ENCODE measurements at regions not wholly inside any gene's neighbourhood (a gene's known extent, or its start where the extent isn't known, plus 50 kb on each side); places are given as distances from the start of the nearest gene placed in this dataset.

- Histone ChIP-seq H3K4me2 (ENCODE audit: insufficient read depth, low read length) (no peak overlapping the region), H3K36me3 (ENCODE audit: control insufficient read depth in 2 of 2, extremely low read depth in 1 of 2, insufficient read depth in 2 of 2, low read length in 2 of 2) (no peaks in the 10 kb centered on the region), H3K79me2 (ENCODE audit: control insufficient read depth, insufficient read depth, low read length) (no peaks in the 10 kb centered on the region), H3K9ac (replicated peaks; ENCODE audit: extremely low read depth, insufficient read depth, low read length) (no peak overlapping the region), H3K4me3 (replicated peaks in 1 of 3; ENCODE audit: insufficient read depth in 1 of 3, low read depth in 1 of 3, low read length in 3 of 3) (no peak overlapping the region), H4K20me1 (replicated peaks; ENCODE audit: control insufficient read depth, extremely low read depth, insufficient read depth, low read length) (no peaks in the 10 kb centered on the region), H3K27ac (ENCODE audit: insufficient read depth, low read depth, low read length) (no peak overlapping the region), H3K9me1 (replicated peaks; ENCODE audit: control insufficient read depth, extremely low read depth, insufficient read depth, low read length) (no peaks in the 10 kb centered on the region), H3K27me3 (ENCODE audit: control insufficient read depth in 2 of 2, insufficient read depth in 2 of 2, low read length in 2 of 2) (no peaks in the 10 kb centered on the region), H3K9me3 (replicated peaks; ENCODE audit: control insufficient read depth, insufficient read depth, low read length) (no peaks in the 10 kb centered on the region), H3K4me1 (ENCODE audit: control insufficient read depth, extremely low read depth, insufficient read depth, low read length) (no peaks in the 10 kb centered on the region), H2AFZ (ENCODE audit: low read depth, low read length) (no peak overlapping the region)
- POLR2A ChIA-PET: no interaction called here
- CTCF ChIA-PET: interaction anchor here (1.7 kb wide), 1 partner anchor 11 kb away, joined by 3 read pairs; no protein-coding TSS in a partner anchor
- DNase-seq (ENCODE audit: low read depth, low spot score) (no peak), FAIRE-seq (no peak)
- BruUV-seq (replicated peaks): no TSS peak
- dilution Hi-C loops (cut with MboI; ENCODE audit: extremely low pct_ligation_motif_present, low sequenced_read_pairs): no loop called here
- intact Hi-C loops (cut with micrococcal nuclease): no loop called here
- TF ChIP-seq FOS (IDR thresholded peaks at IDR 0.05; ENCODE audit: borderline replicate concordance, insufficient read depth, low read length) (no peak), MYC (IDR thresholded peaks at IDR 0.05; ENCODE audit: low read depth, low read length) (no peak), POLR2AphosphoS5 (IDR thresholded peaks at IDR 0.05; ENCODE audit: insufficient read depth, low read depth, low read length) (no peak), GATA2 (IDR thresholded peaks at IDR 0.05; ENCODE audit: insufficient read depth, insufficient read length, low read depth, low read length) (no peak), EZH2 (IDR thresholded peaks at IDR 0.05; ENCODE audit: borderline replicate concordance, low read depth, low read length, severe bottlenecking) (no peak), POLR2A (IDR thresholded peaks at IDR 0.05; ENCODE audit: low read depth, low read length) (no peak)
- TF ChIP-seq, protein P1, sequence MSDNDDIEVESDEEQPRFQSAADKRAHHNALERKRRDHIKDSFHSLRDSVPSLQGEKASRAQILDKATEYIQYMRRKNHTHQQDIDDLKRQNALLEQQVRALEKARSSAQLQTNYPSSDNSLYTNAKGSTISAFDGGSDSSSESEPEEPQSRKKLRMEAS (IDR thresholded peaks at IDR 0.05; ENCODE audit: insufficient read depth, insufficient read length): no peak
- TF ChIP-seq, protein P2, sequence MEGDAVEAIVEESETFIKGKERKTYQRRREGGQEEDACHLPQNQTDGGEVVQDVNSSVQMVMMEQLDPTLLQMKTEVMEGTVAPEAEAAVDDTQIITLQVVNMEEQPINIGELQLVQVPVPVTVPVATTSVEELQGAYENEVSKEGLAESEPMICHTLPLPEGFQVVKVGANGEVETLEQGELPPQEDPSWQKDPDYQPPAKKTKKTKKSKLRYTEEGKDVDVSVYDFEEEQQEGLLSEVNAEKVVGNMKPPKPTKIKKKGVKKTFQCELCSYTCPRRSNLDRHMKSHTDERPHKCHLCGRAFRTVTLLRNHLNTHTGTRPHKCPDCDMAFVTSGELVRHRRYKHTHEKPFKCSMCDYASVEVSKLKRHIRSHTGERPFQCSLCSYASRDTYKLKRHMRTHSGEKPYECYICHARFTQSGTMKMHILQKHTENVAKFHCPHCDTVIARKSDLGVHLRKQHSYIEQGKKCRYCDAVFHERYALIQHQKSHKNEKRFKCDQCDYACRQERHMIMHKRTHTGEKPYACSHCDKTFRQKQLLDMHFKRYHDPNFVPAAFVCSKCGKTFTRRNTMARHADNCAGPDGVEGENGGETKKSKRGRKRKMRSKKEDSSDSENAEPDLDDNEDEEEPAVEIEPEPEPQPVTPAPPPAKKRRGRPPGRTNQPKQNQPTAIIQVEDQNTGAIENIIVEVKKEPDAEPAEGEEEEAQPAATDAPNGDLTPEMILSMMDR (IDR thresholded peaks at IDR 0.05; ENCODE audit: extremely low read depth in 1 of 2, insufficient read depth in 1 of 2, low read depth in 1 of 2, low read length in 2 of 2): no peak
These were observed 926.6 kb downstream of the LTN1 start for GRCh38 chr21:28066076-28066475.
